IPS DF 6.9 (cell line): ENCODE measurements at regions not wholly inside any gene's neighbourhood (a gene's known extent, or its start where the extent isn't known, plus 50 kb on each side); places are given as distances from the start of the nearest gene placed in this dataset.

ENCODE experiments used
- DNase-seq: peaks from one replicate; pipeline ENCODE4 v3.0.0-alpha.2; 2013; ENCODE audit warnings: low read depth, low spot score
- H3K27ac ChIP-seq: one replicate; pipeline ENCODE4 v1.5.1; 2013; ENCODE audit warnings: low read length, control low read depth
- H3K27me3 ChIP-seq: 2 replicates; pipeline ENCODE4 v1.6.1; 2013; ENCODE audit warnings: mild to moderate bottlenecking, low read length; ENCODE audit not compliant: control insufficient read depth, insufficient read depth
- H3K36me3 ChIP-seq: 2 replicates; pipeline ENCODE4 v1.6.1; 2013; ENCODE audit warnings: low read length; ENCODE audit not compliant: control insufficient read depth, insufficient read depth
- H3K4me1 ChIP-seq: 2 replicates; pipeline ENCODE4 v1.6.1; 2013; ENCODE audit warnings: low read length; ENCODE audit not compliant: control insufficient read depth, insufficient read depth
- H3K4me3 ChIP-seq: 2 replicates; pipeline ENCODE4 v1.5.1; 2013; ENCODE audit warnings: mild to moderate bottlenecking, low read length
- H3K9me3 ChIP-seq: 2 replicates; pipeline ENCODE4 v1.6.1; 2013; ENCODE audit warnings: low read length, inconsistent platforms; ENCODE audit not compliant: control insufficient read depth, insufficient read depth
- WGBS: extraction: QIAGEN DNeasy Blood & Tissue Kit; methylation state at CpG from one replicate; pipeline ENCODE4 v1.1.7; 2013; ENCODE audit warnings: mixed read lengths, missing lambda C conversion rate; ENCODE audit not compliant: insufficient read length, insufficient coverage; 5-methylcytosine and 5-hydroxymethylcytosine counted together

DNA sequence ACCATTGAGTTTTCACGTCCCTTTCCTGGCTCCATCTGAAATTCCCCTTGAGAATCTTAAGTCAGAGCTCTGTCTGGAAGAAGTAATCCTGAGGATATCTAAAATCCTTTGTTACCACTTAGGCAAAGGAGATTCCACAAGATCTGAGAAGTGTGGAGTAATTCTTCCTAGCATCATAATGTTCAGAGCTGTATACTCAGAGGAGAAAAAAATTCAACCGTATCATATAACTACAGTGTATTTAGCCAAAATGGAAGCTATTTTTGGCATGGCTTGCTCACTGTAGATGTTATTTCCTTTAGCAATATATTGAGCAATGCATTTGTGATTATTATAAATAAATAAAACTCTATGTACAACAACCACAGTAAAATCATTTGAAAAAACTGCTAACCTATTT lies 1858.4 kb downstream of the EFNA5 start:
- DNase-seq, result no peak
- Histone ChIP-seq H3K27ac (no peak overlapping the region), H3K36me3 (no peaks in the 10 kb centered on the region), H3K9me3 (no peaks in the 10 kb centered on the region), H3K4me3 (no peak overlapping the region), H3K27me3 (no peaks in the 10 kb centered on the region), H3K4me1 (no peaks in the 10 kb centered on the region)
- no CpG with 5 or more reads among the region's 2 CpGs for WGBS

DNA sequence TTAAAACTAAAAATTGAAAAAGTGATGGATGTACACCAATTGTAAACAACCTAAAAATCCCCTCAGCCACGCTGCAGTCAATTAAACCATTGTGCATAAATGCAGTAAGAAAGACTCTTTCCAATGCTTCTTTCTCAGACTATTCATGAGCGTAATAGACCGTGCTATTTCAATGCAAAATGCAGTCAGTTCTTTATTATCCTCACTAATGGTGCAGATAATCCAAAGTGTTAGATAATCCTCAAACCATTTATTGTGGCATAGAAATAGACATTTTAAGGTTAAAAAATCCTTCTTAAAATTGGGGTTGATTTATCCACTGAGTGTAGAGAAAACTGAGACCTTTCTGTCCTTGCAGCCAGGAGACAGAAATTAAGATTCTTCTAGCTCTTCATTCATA lies 1862.8 kb downstream of the EFNA5 start:
- no peaks in the 10 kb centered on the region for H3K27me3 ChIP-seq
- H3K27ac ChIP-seq, result no peak overlapping the region
- DNase-seq, result no peak
- no CpG with 5 or more reads among the region's 3 CpGs for WGBS
- H3K36me3 ChIP-seq, result no peaks in the 10 kb centered on the region
- no peaks in the 10 kb centered on the region for H3K4me1 ChIP-seq
- H3K4me3 ChIP-seq, result no peak overlapping the region
- H3K9me3 ChIP-seq, result no peaks in the 10 kb centered on the region

DNA sequence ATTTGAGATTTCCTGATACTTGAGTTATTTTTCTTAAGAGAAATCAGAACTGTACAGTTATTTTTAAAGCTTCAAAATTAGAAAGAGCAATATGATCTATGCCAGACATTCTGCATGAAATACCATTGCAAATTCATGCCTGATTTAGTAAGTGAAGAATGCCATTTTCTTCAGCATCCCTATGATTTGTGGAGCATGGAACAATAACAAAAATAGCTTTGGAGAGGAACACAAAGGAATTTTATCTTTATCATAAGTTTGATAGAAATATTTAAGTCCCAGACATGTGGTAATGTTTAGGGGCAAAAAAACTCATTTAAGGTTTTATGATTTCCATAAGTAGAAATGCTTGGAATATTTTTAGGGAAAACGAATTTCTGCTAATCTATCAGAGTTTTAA lies 1863.4 kb downstream of the EFNA5 start:
- DNase-seq, result no peak
- H3K9me3 ChIP-seq, result no peaks in the 10 kb centered on the region
- no CpG with 5 or more reads among the region's 1 CpG for WGBS
- no peak overlapping the region for H3K4me3 ChIP-seq
- no peak overlapping the region for H3K27ac ChIP-seq
- no peaks in the 10 kb centered on the region for H3K27me3 ChIP-seq
- no peaks in the 10 kb centered on the region for H3K36me3 ChIP-seq
- no peaks in the 10 kb centered on the region for H3K4me1 ChIP-seq

DNA sequence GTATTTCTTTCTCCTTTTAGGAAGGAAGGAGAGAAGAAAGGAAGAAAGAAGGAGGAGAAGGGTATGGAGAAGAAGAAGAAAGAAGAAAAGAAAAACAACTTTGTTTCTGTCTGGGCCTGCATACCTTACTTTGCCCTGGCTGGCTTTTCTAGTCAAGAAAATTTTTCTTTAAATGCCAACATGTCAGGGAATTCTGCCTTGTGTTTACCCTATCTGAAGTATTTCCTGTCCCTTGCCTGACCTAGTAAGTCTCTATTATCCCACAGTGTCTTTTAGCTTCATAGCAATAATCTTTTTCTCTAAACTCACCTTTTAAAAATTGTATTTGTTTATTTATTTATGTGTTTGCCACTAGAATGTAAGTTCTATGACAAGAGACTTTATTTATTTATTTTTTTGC lies 1864.1 kb downstream of the EFNA5 start:
- H3K4me1 ChIP-seq, result no peaks in the 10 kb centered on the region
- no peak overlapping the region for H3K27ac ChIP-seq
- H3K9me3 ChIP-seq, result no peaks in the 10 kb centered on the region

DNA sequence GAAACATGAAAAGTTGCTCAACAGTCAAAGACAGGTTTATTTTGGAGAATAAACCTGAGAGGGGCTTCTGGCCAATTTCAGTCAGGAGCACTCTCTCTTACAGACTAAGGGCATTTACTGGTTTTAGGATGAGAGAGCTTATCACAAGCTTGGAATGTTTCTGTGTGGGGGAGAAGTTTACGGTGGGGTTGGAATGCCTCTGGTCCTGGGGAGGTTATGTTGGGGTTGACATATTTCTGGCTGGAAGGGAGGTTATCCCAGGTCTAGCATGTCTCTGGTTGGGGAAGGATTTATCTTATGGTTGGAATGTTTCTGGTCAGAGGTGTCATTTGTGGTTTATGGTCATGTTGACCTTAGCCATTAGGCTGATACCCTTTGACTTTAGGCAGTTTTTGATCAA lies 1867.3 kb downstream of the EFNA5 start:
- H3K9me3 ChIP-seq, result no peaks in the 10 kb centered on the region
- DNase-seq, result no peak
- no peak overlapping the region for H3K4me3 ChIP-seq
- no CpG with 5 or more reads among the region's 1 CpG for WGBS
- no peaks in the 10 kb centered on the region for H3K36me3 ChIP-seq
- H3K4me1 ChIP-seq, result no peaks in the 10 kb centered on the region
- H3K27me3 ChIP-seq, result no peaks in the 10 kb centered on the region
- no peak overlapping the region for H3K27ac ChIP-seq

More for the DNA sequence above, 1864.1 kb downstream of the EFNA5 start:
- H3K4me3 ChIP-seq, result no peak overlapping the region
- DNase-seq, result no peak
- no peaks in the 10 kb centered on the region for H3K36me3 ChIP-seq
- H3K27me3 ChIP-seq, result no peaks in the 10 kb centered on the region

DNA sequence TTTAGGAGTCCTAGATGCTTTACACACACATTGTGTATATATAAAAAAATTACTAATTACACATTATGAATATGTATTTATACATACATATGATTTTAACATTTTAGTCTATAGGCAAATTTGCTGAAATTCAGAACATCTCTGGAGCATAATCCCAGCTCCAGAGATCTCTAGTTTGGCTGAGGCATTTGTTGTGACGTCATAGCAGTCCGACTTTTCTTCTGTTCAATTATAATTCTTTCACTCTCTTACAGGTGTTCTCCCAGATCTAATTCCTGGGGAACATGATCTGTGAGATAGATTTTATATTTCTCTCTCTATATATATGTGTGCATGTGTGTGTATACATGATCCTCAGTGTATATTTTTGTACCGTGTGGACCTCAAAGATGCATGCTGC lies 1876.2 kb downstream of the EFNA5 start:
- Histone ChIP-seq H3K4me1 (no peaks in the 10 kb centered on the region), H3K36me3 (no peaks in the 10 kb centered on the region), H3K27me3 (no peaks in the 10 kb centered on the region), H3K4me3 (no peak overlapping the region), H3K9me3 (no peaks in the 10 kb centered on the region), H3K27ac (no peak overlapping the region)
- DNase-seq, result no peak
- no CpG with 5 or more reads among the region's 3 CpGs for WGBS

DNA sequence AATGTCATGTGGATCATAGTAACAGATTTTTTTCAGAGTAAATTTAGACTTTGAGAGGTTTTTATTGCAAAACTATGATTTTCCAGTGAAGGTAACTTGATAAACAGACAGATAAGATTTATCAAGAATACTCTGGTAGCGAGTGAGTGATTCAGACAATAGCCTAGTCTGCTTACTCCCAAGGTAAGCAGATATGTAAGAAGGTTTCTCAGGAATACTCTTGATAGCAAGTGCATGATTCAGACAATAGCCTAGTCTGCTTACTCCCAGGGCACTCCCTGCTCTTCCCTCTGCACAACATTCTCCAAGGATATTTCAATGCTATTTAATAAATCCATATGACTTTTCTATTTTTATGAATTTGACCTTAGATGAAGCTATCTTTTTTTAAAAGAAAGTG lies 1881.5 kb downstream of the EFNA5 start:
- Histone ChIP-seq H3K27ac (no peak overlapping the region), H3K27me3 (no peaks in the 10 kb centered on the region), H3K36me3 (no peaks in the 10 kb centered on the region), H3K4me3 (no peak overlapping the region), H3K4me1 (no peaks in the 10 kb centered on the region), H3K9me3 (no peaks in the 10 kb centered on the region)
- no peak for DNase-seq
- WGBS, result no CpG with 5 or more reads among the region's 1 CpG

DNA sequence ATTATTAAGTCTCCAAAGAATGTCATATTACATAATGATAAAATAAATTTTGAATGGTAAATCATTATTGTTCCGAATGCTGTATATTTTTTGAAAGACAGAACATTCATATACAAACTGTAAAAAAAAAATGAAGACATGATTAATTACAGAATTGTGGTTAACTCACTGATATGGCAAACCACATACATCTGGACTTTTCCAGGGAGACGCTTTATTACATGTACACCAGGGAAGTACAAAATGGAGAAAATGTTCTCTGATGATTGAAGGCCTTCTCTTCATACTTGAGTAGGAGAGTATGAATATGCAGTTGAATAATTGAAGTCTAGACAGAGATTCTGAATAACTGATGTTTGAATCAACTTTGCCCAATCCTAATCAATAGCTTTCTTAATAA lies 1886.9 kb downstream of the EFNA5 start:
- Histone ChIP-seq H3K9me3 (no peaks in the 10 kb centered on the region), H3K27me3 (no peaks in the 10 kb centered on the region), H3K4me3 (no peak overlapping the region), H3K4me1 (no peaks in the 10 kb centered on the region), H3K27ac (no peak overlapping the region), H3K36me3 (no peaks in the 10 kb centered on the region)
- WGBS, result no CpG with 5 or more reads among the region's 2 CpGs
- DNase-seq, result no peak

DNA sequence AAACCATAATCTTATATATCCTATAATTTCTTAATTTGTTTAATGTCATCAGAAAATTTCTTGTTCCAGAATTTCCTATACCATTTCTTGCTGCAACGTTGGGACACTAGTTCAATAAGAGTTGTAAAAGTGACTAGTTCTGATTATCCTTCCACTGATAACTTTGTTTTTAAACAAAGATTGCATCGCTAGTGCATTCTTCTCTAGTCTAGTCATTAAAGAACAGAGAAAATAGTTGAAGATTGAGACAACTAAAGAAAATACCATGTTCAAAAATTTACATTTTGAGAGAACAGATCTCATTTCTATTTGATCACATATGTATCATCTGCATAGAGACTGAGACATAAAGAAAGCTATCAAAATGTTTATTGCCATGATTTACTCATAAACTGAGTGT lies 1888.2 kb downstream of the EFNA5 start:
- no peaks in the 10 kb centered on the region for H3K4me1 ChIP-seq

DNA sequence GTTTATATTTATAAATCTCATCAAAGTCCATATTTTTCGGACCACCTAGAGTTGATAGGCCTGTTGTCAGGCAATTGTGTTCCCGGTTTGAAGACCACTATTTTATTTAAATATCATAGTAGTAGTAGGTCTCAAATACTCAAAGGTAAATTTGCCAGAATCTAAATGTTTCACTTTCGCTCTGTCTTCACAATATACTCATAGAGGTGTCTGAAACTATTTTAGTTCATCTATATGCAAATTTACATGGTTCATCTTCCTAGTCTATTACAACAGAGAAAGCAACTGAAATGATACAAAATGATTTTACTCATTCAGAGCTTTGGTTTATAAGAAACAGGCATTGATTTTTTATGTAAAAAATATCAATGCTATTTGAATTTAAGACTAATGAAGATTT lies 1897.5 kb downstream of the EFNA5 start:
- DNase-seq, result no peak
- no peaks in the 10 kb centered on the region for H3K27me3 ChIP-seq
- whole genome bisulfite sequencing, result no CpG with 5 or more reads among the region's 3 CpGs

More for the DNA sequence above, 1888.2 kb downstream of the EFNA5 start:
- DNase-seq, result no peak
- WGBS, result no CpG with 5 or more reads among the region's 2 CpGs
- H3K36me3 ChIP-seq, result no peaks in the 10 kb centered on the region
- no peak overlapping the region for H3K27ac ChIP-seq
- no peak overlapping the region for H3K4me3 ChIP-seq
- H3K9me3 ChIP-seq, result no peaks in the 10 kb centered on the region
- no peaks in the 10 kb centered on the region for H3K27me3 ChIP-seq

DNA sequence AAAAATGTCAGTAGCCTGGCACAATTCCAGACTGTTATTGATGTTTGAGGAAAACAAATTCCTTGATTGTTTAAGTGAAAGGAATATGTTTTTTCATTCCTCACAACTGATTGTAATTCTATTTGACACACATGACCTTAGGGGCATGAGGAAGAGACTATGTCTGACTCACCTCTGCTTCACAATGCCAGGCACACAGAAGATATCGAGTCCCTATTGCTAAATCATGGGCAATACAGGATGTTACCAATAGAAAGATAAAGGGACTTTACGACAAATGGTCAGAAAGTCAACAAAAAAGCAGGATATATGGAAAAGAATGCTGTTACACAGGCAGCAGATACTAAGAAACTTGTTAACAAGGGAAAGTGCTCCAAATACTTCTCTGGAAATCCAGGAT lies 1903.5 kb downstream of the EFNA5 start:
- no peaks in the 10 kb centered on the region for H3K36me3 ChIP-seq
- no peak overlapping the region for H3K27ac ChIP-seq
- no peaks in the 10 kb centered on the region for H3K4me1 ChIP-seq
- H3K4me3 ChIP-seq, result no peak overlapping the region
- WGBS, result no CpG with 5 or more reads among the region's 2 CpGs
- H3K9me3 ChIP-seq, result no peaks in the 10 kb centered on the region; the same call in 1 of the 2 replicates
- H3K27me3 ChIP-seq, result no peaks in the 10 kb centered on the region
- DNase-seq, result no peak

More for the DNA sequence above, 1897.5 kb downstream of the EFNA5 start:
- no peak overlapping the region for H3K4me3 ChIP-seq
- H3K9me3 ChIP-seq, result no peaks in the 10 kb centered on the region
- H3K27ac ChIP-seq, result no peak overlapping the region
- no peaks in the 10 kb centered on the region for H3K36me3 ChIP-seq
- H3K4me1 ChIP-seq, result no peaks in the 10 kb centered on the region
